Progenitor cell of endocrine pancreas (in vitro differentiated cells): ENCODE measurements at regions not wholly inside any gene's neighbourhood (a gene's known extent, or its start where the extent isn't known, plus 50 kb on each side); places are given as distances from the start of the nearest gene placed in this dataset.
A peak's percentile ranks its signal among the peaks of the same experiment; 100 is the strongest.

Experiments
- DNase-seq: peaks from one replicate; pipeline ENCODE4 v3.0.0; 2021; ENCODE audit warnings: low spot score; ENCODE audit not compliant: unreplicated experiment
- H3K27ac Mint-ChIP-seq: 2 replicates; pipeline ENCODE4 v1.8.0; 2021; ENCODE audit warnings: mild to moderate bottlenecking, moderate library complexity, mixed read lengths
- H3K27me3 Mint-ChIP-seq: 2 replicates; pipeline ENCODE4 v1.8.0; 2021; ENCODE audit warnings: mixed read lengths
- H3K36me3 Mint-ChIP-seq: 2 replicates; pipeline ENCODE4 v1.8.0; 2022; ENCODE audit warnings: mixed read lengths; ENCODE audit not compliant: insufficient read depth
- H3K4me1 Mint-ChIP-seq: 2 replicates; pipeline ENCODE4 v1.8.0; 2021; ENCODE audit warnings: low read depth, mixed read lengths
- H3K4me3 Mint-ChIP-seq: 2 replicates; pipeline ENCODE4 v1.8.0; 2021; ENCODE audit warnings: low read depth, mild to moderate bottlenecking, moderate library complexity, mixed read lengths
- H3K9me3 Mint-ChIP-seq: 2 replicates; pipeline ENCODE4 v1.8.0; 2021; ENCODE audit warnings: low read depth, mixed read lengths
- CTCF ChIP-seq: fragments of 200-600 bp; sonication (generic); IDR thresholded peaks from one replicate; pipeline ENCODE4 v1.5.0; 2021; ENCODE audit warnings: antibody characterized with exemption, mild to moderate bottlenecking; ENCODE audit not compliant: unreplicated experiment

GRCh38 chr3:177672252-177672911 lies 475.1 kb upstream of the TBL1XR1 start:
- no peak for TF ChIP-seq CTCF
- H3K4me3 Mint-ChIP-seq = no peak overlapping the region
- H3K36me3 Mint-ChIP-seq = no peaks in the 10 kb centered on the region
- no peak for DNase-seq
- H3K27ac Mint-ChIP-seq = no peak overlapping the region
- H3K4me1 Mint-ChIP-seq = peaks cover 32% of the 10 kb centered on the region
- no peaks in the 10 kb centered on the region for H3K9me3 Mint-ChIP-seq
- no peaks in the 10 kb centered on the region for H3K27me3 Mint-ChIP-seq

- H3K4me3 Mint-ChIP-seq = no peak overlapping the region
These were observed 476.0 kb upstream of the TBL1XR1 start for GRCh38 chr3:177673112-177673914.

GRCh38 chr3:177674186-177674585 lies 476.9 kb upstream of the TBL1XR1 start:
- DNase-seq = no peak
- Mint-ChIP-seq H3K27ac (no peak overlapping the region), H3K9me3 (no peaks in the 10 kb centered on the region), H3K27me3 (no peaks in the 10 kb centered on the region), H3K4me1 (peaks cover 32% of the 10 kb centered on the region), H3K36me3 (no peaks in the 10 kb centered on the region), H3K4me3 (no peak overlapping the region)
- TF ChIP-seq CTCF = no peak

More at GRCh38 chr3:177673112-177673914, 476.0 kb upstream of the TBL1XR1 start:
- Mint-ChIP-seq H3K27me3 (no peaks in the 10 kb centered on the region), H3K4me1 (peaks cover 30% of the 10 kb centered on the region), H3K27ac (no peak overlapping the region), H3K9me3 (no peaks in the 10 kb centered on the region), H3K36me3 (no peaks in the 10 kb centered on the region)
- no peak for DNase-seq
- no peak for TF ChIP-seq CTCF

GRCh38 chr3:177676148-177676547 lies 478.9 kb upstream of the TBL1XR1 start:
- Mint-ChIP-seq H3K4me3 (no peak overlapping the region), H3K4me1 (peaks cover 36% of the 10 kb centered on the region), H3K27me3 (no peaks in the 10 kb centered on the region), H3K9me3 (peaks cover 3% of the 10 kb centered on the region), H3K27ac (peak overlapping the region; percentile 84), H3K36me3 (no peaks in the 10 kb centered on the region)
- DNase-seq = no peak
- no peak for TF ChIP-seq CTCF

GRCh38 chr3:177676947-177677587 lies 479.8 kb upstream of the TBL1XR1 start:
- H3K27me3 Mint-ChIP-seq = no peaks in the 10 kb centered on the region
- no peak for DNase-seq
- peak overlapping the region; percentile 84 for H3K27ac Mint-ChIP-seq
- H3K36me3 Mint-ChIP-seq = peaks cover 2% of the 10 kb centered on the region
- peak overlapping the region; percentile 65 for H3K4me3 Mint-ChIP-seq
- no peak for TF ChIP-seq CTCF
- H3K9me3 Mint-ChIP-seq = peaks cover 7% of the 10 kb centered on the region
- H3K4me1 Mint-ChIP-seq = peaks cover 43% of the 10 kb centered on the region
